ENCODE measurements at regions not wholly inside any gene's neighbourhood (a gene's known extent, or its start where the extent isn't known, plus 50 kb on each side); places are given as distances from the start of the nearest gene placed in this dataset.

DNA sequence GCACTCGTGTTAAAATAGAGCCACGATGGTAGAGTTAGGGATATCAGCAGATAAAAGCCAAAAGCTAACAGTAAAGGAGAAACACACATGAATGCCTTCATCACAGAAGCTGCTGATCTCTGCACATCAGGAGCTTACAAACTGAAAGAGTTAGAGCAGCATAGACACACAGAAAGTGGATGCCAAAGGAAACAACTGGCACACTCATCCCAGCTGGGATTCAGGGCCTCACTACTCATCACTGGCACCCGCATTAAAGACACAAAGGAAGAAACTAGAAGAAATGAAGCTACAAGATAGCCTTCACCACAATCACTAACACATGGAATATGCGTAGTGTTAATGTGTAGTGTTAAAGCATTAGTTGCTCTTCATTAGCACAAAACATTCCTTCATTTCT, 156.4 kb upstream of the TBL1X start:
- TF ChIP-seq, protein P1, sequence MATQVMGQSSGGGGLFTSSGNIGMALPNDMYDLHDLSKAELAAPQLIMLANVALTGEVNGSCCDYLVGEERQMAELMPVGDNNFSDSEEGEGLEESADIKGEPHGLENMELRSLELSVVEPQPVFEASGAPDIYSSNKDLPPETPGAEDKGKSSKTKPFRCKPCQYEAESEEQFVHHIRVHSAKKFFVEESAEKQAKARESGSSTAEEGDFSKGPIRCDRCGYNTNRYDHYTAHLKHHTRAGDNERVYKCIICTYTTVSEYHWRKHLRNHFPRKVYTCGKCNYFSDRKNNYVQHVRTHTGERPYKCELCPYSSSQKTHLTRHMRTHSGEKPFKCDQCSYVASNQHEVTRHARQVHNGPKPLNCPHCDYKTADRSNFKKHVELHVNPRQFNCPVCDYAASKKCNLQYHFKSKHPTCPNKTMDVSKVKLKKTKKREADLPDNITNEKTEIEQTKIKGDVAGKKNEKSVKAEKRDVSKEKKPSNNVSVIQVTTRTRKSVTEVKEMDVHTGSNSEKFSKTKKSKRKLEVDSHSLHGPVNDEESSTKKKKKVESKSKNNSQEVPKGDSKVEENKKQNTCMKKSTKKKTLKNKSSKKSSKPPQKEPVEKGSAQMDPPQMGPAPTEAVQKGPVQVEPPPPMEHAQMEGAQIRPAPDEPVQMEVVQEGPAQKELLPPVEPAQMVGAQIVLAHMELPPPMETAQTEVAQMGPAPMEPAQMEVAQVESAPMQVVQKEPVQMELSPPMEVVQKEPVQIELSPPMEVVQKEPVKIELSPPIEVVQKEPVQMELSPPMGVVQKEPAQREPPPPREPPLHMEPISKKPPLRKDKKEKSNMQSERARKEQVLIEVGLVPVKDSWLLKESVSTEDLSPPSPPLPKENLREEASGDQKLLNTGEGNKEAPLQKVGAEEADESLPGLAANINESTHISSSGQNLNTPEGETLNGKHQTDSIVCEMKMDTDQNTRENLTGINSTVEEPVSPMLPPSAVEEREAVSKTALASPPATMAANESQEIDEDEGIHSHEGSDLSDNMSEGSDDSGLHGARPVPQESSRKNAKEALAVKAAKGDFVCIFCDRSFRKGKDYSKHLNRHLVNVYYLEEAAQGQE (IDR thresholded peaks at IDR 0.05; ENCODE audit: insufficient read depth in 1 of 2, low read depth in 2 of 2, low read length in 2 of 2) = no peak
- TF ChIP-seq SIN3A (IDR thresholded peaks at IDR 0.05; ENCODE audit: borderline replicate concordance, insufficient read depth, low read length) (no peak), FOXP2 (optimal IDR thresholded peaks at IDR 0.05; ENCODE audit: borderline replicate concordance, extremely low read depth, extremely low read length, insufficient read depth) (no peak), POLR2AphosphoS5 (IDR thresholded peaks at IDR 0.05; ENCODE audit: low read depth, low read length) (no peak), TAF1 (IDR thresholded peaks at IDR 0.05; ENCODE audit: borderline replicate concordance, insufficient read depth, low read length) (no peak)

DNA sequence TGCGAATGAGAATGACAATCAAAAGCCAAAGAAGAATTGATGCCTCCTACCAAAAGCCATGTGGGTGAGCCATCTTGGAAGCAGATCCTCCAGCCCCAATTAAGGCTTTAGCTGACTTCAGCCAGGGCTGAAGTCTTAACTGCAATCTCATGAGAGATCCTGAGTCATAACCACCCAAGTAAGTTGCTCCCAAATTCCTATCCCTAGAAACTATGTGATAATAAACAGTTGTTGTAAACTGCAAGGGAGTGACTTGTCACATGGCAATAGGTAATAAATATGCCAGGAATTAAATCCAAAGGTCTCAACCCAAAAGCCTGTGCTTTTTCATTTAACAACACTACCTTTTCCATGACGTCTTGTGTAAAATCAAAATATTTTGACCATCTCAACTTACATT, 154.2 kb upstream of the TBL1X start:
- TF ChIP-seq, protein P1 (IDR thresholded peaks at IDR 0.05; ENCODE audit: insufficient read depth in 1 of 2, low read depth in 2 of 2, low read length in 2 of 2) = no peak
- TF ChIP-seq SIN3A (IDR thresholded peaks at IDR 0.05; ENCODE audit: borderline replicate concordance, insufficient read depth, low read length) (no peak), FOXP2 (optimal IDR thresholded peaks at IDR 0.05; ENCODE audit: borderline replicate concordance, extremely low read depth, extremely low read length, insufficient read depth) (no peak), POLR2AphosphoS5 (IDR thresholded peaks at IDR 0.05; ENCODE audit: low read depth, low read length) (no peak), TAF1 (IDR thresholded peaks at IDR 0.05; ENCODE audit: borderline replicate concordance, insufficient read depth, low read length) (no peak)

DNA sequence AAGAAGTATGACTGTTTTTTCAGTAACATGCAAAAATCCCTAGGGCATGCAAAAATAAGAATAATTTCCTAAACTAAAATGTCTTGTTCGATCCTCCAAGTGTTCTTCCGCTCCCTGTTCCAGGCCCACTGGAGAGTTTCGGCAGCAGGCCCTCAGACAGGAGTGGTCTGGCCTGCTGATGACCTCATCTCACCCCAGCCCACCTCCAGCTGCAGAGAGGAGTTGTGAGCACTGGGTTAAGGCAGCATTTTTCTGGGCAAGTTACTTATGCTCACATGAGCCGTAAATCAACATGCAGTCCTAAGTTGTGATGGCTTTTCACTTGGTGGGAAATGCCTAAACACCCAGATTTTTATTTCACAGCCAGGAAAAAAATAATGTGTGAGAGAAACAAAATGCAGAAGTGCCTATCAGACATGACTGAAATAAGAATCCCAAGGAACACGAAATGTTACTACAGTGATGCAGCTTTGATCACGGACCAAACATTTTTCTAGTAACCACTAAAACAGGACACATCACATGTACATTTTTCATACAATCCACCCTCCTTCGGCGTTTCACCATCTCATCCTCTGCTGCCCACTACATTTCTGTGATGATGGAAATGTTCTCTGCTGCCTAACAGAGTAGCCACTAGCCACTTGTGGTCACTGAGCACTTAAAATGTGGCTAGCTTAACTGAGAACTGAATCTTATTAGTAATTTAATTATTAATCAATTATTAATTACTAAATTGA, 153.3 kb upstream of the TBL1X start:
- TF ChIP-seq SIN3A (IDR thresholded peaks at IDR 0.05; ENCODE audit: borderline replicate concordance, insufficient read depth, low read length) = no peak
- TF ChIP-seq, protein P1 (IDR thresholded peaks at IDR 0.05; ENCODE audit: insufficient read depth in 1 of 2, low read depth in 2 of 2, low read length in 2 of 2) = no peak
- TF ChIP-seq TAF1 (IDR thresholded peaks at IDR 0.05; ENCODE audit: borderline replicate concordance, insufficient read depth, low read length) = no peak
- TF ChIP-seq POLR2AphosphoS5 (IDR thresholded peaks at IDR 0.05; ENCODE audit: low read depth, low read length) = no peak
- TF ChIP-seq FOXP2 (optimal IDR thresholded peaks at IDR 0.05; ENCODE audit: borderline replicate concordance, extremely low read depth, extremely low read length, insufficient read depth) = no peak

DNA sequence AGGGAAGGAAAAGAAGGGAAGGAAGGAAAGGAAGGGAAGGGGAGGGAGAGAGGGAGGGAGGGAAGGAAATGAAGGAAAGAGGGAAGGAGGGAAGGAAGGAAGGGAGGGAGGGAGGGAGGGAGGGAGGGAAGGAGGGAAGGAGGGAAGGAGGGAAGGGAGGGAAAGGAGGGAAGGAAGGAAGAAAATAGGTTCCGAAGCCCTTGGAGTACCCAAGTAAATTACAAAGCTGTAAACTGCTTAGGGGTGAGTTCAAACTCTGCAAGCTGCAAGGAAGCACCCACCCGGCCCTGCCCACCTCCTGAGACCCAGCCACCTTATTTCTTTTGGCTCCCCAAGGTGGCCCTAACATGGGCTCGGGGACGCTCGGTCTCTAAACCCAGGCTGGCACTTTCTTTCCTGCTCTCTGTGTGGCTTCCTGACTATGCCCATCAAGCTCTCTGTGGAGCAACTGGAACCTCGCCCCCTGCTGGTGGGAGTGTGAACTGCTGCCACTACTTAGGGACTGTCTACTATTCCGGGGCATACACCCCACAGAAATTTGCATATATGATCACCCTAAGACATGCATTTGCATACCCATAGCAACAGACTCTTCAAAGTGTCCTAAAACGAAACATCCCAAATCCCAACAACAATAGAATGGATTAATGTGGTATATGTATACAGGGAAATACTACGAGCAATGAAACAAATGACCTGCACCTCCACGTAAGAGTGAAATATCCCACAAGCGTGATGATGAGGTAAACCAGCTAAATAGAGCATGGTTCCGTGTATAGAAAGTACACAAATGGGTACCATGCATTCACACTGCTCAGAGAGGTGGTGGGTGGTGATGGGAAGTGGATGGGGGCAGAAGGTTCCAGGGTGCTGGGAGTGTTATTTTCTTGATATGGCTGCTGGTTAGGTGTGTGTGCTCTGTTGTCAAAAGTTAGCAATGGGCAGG, 151.7 kb upstream of the TBL1X start:
- TF ChIP-seq FOXP2 (optimal IDR thresholded peaks at IDR 0.05; ENCODE audit: borderline replicate concordance, extremely low read depth, extremely low read length, insufficient read depth) (no peak), SIN3A (IDR thresholded peaks at IDR 0.05; ENCODE audit: borderline replicate concordance, insufficient read depth, low read length) (no peak), POLR2AphosphoS5 (IDR thresholded peaks at IDR 0.05; ENCODE audit: low read depth, low read length) (no peak), TAF1 (IDR thresholded peaks at IDR 0.05; ENCODE audit: borderline replicate concordance, insufficient read depth, low read length) (no peak)
- TF ChIP-seq, protein P1 (IDR thresholded peaks at IDR 0.05; ENCODE audit: insufficient read depth in 1 of 2, low read depth in 2 of 2, low read length in 2 of 2) = no peak
